ENCODE measurements at regions not wholly inside any gene's neighbourhood (a gene's known extent, or its start where the extent isn't known, plus 50 kb on each side); places are given as distances from the start of the nearest gene placed in this dataset.

GRCh38 chr4:12881945-12882584 is 602.1 kb downstream of the RAB28 start:
- no peak for TF ChIP-seq POLR2A (IDR thresholded peaks at IDR 0.05)
- TF ChIP-seq CTCF (IDR thresholded peaks at IDR 0.05) = no peak

All from tibial nerve (tissue), 3 donors.